ENCODE measurements at regions not wholly inside any gene's neighbourhood (a gene's known extent, or its start where the extent isn't known, plus 50 kb on each side); places are given as distances from the start of the nearest gene placed in this dataset.

- H3K27me3 ChIP-seq (ENCODE audit: control insufficient read depth in 1 of 2, insufficient read depth in 2 of 2, low read length in 2 of 2) = no peaks in the 10 kb centered on the region
- H3K9ac ChIP-seq (ENCODE audit: insufficient read depth, low read depth, low read length) = no peak overlapping the region
- no peaks in the 10 kb centered on the region for H4K20me1 ChIP-seq (ENCODE audit: insufficient read depth, low read length)
- intact Hi-C loops (cut with micrococcal nuclease; ENCODE audit: unreplicated experiment) = no loop called here
- no peaks in the 10 kb centered on the region for H3K79me2 ChIP-seq (ENCODE audit: insufficient read depth, low read length)
- POLR2A ChIA-PET = no interaction called here
- no peak overlapping the region for H3K4me2 ChIP-seq (ENCODE audit: low read depth, low read length)
- no peak overlapping the region for H3K27ac ChIP-seq (ENCODE audit: extremely low read length, insufficient read depth, low read length)
- no peak for FAIRE-seq
- TF ChIP-seq ZNF136 (CRISPR knock-in tag; IDR thresholded peaks at IDR 0.05; ENCODE audit: low read depth) (no peak), YEATS4 (CRISPR knock-in tag; IDR thresholded peaks at IDR 0.05; ENCODE audit: borderline replicate concordance) (no peak), PAWR (CRISPR knock-in tag; IDR thresholded peaks at IDR 0.05; ENCODE audit: borderline replicate concordance) (no peak), RBM22 (optimal IDR thresholded peaks at IDR 0.05; ENCODE audit: low read length) (no peak), TFDP1 (CRISPR knock-in tag; IDR thresholded peaks at IDR 0.05; ENCODE audit: borderline replicate concordance) (no peak), ZNF629 (CRISPR knock-in tag; conservative IDR thresholded peaks at IDR 0.05) (no peak), ZNF614 (CRISPR knock-in tag; IDR thresholded peaks at IDR 0.05; ENCODE audit: borderline replicate concordance) (no peak), TERF1 (CRISPR knock-in tag; IDR thresholded peaks at IDR 0.05) (no peak), NFRKB (IDR thresholded peaks at IDR 0.05) (no peak), ZNF264 (CRISPR knock-in tag; IDR thresholded peaks at IDR 0.05) (no peak), KLF12 (CRISPR knock-in tag; IDR thresholded peaks at IDR 0.05; ENCODE audit: borderline replicate concordance) (no peak), ZNF737 (CRISPR knock-in tag; IDR thresholded peaks at IDR 0.05; ENCODE audit: borderline replicate concordance) (no peak), NFIC (IDR thresholded peaks at IDR 0.05; ENCODE audit: low read length) (no peak), CBFB (CRISPR knock-in tag; IDR thresholded peaks at IDR 0.05) (no peak), ZNF414 (CRISPR knock-in tag; IDR thresholded peaks at IDR 0.05) (no peak), ZNF619 (CRISPR knock-in tag; IDR thresholded peaks at IDR 0.05) (no peak), MIER2 (CRISPR knock-in tag; IDR thresholded peaks at IDR 0.05) (no peak)
- TF ChIP-seq, protein P1, sequence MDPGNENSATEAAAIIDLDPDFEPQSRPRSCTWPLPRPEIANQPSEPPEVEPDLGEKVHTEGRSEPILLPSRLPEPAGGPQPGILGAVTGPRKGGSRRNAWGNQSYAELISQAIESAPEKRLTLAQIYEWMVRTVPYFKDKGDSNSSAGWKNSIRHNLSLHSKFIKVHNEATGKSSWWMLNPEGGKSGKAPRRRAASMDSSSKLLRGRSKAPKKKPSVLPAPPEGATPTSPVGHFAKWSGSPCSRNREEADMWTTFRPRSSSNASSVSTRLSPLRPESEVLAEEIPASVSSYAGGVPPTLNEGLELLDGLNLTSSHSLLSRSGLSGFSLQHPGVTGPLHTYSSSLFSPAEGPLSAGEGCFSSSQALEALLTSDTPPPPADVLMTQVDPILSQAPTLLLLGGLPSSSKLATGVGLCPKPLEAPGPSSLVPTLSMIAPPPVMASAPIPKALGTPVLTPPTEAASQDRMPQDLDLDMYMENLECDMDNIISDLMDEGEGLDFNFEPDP (CRISPR knock-in tag; conservative IDR thresholded peaks at IDR 0.05) = no peak
- TF ChIP-seq, protein P2, sequence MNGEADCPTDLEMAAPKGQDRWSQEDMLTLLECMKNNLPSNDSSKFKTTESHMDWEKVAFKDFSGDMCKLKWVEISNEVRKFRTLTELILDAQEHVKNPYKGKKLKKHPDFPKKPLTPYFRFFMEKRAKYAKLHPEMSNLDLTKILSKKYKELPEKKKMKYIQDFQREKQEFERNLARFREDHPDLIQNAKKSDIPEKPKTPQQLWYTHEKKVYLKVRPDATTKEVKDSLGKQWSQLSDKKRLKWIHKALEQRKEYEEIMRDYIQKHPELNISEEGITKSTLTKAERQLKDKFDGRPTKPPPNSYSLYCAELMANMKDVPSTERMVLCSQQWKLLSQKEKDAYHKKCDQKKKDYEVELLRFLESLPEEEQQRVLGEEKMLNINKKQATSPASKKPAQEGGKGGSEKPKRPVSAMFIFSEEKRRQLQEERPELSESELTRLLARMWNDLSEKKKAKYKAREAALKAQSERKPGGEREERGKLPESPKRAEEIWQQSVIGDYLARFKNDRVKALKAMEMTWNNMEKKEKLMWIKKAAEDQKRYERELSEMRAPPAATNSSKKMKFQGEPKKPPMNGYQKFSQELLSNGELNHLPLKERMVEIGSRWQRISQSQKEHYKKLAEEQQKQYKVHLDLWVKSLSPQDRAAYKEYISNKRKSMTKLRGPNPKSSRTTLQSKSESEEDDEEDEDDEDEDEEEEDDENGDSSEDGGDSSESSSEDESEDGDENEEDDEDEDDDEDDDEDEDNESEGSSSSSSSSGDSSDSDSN (CRISPR knock-in tag; IDR thresholded peaks at IDR 0.05) = no peak
- no peak for ATAC-seq
- no peaks in the 10 kb centered on the region for H3K4me1 ChIP-seq (ENCODE audit: insufficient read depth, low read length)
- H3K4me3 ChIP-seq (replicated peaks in 1 of 3; ENCODE audit: insufficient read depth in 1 of 3, low read depth in 2 of 3, low read length in 3 of 3) = no peak overlapping the region
- CTCF ChIA-PET (ENCODE audit: low intra/inter-chr PET ratio, low total read pairs) = no interaction called here
- H3K9me3 ChIP-seq (ENCODE audit: low read length) = peaks cover 5% of the 10 kb centered on the region; the same call in 1 of the 2 replicates
- no peaks in the 10 kb centered on the region for H3K36me3 ChIP-seq (replicated peaks in 1 of 2; ENCODE audit: control insufficient read depth in 1 of 2, insufficient read depth in 2 of 2, low read length in 2 of 2)
- no peak overlapping the region for H2AFZ ChIP-seq (ENCODE audit: low read length)
- no TSS peak for BruUV-seq (replicated peaks)
- WGBS (ENCODE audit: low lambda C conversion rate) = 0% methylated on average over 1 of the region's 1 CpG
- in situ Hi-C loops (cut with HindIII; ENCODE audit: extremely low pct_ligation_motif_present, low pct_unique_long_range_greater_than_20kb) = no loop called here
- no peak for DNase-seq (ENCODE audit: low spot score)
These were observed 151.4 kb upstream of the IFNG-AS1 start for GRCh38 chr12:67837876-67838275.
